ENCODE measurements at regions not wholly inside any gene's neighbourhood (a gene's known extent, or its start where the extent isn't known, plus 50 kb on each side); places are given as distances from the start of the nearest gene placed in this dataset.

DNA sequence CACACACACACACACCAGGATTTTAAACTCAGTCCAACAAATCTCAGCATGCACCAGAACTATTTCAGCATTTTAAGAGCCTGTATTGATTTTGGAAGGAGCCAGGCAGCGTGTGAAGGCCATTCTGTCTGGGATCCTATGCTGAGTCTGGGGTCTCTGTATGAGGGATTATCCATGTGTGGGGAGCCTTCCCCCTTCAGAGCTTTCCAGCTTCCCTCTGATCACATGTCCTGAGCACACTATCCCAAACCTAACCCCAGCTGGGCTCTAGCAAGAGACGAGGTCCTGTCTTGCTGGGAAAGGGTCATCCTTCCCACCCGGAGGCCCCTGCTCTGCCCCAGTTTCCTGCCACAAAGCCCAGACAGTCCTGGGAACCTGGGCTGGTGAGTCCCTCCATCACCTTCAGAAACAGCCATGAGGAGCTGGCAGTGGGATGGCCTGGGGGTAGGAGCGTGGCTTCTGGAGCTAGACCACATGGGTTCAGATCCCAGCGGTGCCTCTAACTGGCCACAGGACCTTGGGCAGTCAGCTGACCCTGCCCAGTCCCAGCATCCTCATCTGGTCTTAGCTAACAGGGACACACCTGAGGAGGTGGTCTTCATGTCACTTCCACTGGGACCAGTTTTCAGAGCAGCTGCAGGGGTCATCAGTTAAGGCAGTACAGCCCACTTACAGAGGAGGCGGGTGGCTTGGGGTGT, 79.6 kb upstream of the RET start:
- H3K27ac ChIP-seq: no peak overlapping the region
- ATAC-seq: no peak
- no peak overlapping the region for H3K4me3 ChIP-seq
- H3K27me3 ChIP-seq (ENCODE audit: low read depth): no peaks in the 10 kb centered on the region
- H3K4me1 ChIP-seq: no peaks in the 10 kb centered on the region
- no peaks in the 10 kb centered on the region for H3K36me3 ChIP-seq
- intact Hi-C loops (cut with DNase I): no loop called here
- H3K9me3 ChIP-seq: no peaks in the 10 kb centered on the region
- TF ChIP-seq, protein P1, sequence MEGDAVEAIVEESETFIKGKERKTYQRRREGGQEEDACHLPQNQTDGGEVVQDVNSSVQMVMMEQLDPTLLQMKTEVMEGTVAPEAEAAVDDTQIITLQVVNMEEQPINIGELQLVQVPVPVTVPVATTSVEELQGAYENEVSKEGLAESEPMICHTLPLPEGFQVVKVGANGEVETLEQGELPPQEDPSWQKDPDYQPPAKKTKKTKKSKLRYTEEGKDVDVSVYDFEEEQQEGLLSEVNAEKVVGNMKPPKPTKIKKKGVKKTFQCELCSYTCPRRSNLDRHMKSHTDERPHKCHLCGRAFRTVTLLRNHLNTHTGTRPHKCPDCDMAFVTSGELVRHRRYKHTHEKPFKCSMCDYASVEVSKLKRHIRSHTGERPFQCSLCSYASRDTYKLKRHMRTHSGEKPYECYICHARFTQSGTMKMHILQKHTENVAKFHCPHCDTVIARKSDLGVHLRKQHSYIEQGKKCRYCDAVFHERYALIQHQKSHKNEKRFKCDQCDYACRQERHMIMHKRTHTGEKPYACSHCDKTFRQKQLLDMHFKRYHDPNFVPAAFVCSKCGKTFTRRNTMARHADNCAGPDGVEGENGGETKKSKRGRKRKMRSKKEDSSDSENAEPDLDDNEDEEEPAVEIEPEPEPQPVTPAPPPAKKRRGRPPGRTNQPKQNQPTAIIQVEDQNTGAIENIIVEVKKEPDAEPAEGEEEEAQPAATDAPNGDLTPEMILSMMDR (IDR thresholded peaks at IDR 0.05): no peak
- no peak for DNase-seq

DNA sequence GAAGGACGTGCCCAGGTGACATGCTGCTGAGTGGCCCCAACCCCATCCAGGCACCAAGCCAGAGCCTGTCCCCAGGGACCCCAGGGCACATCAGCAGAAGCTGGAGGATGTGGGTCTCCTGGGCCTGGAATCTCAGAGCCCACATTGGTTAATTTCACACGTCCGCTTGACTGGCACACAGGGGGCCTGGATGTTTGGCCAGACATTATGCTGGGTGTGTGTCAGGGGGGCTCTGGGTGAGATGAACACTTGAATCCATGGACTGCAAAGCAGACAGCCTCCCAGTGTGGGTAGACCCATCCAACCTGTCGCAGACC, 79.1 kb upstream of the RET start:
- Histone ChIP-seq H3K4me1 (no peaks in the 10 kb centered on the region), H3K27me3 (ENCODE audit: low read depth) (no peaks in the 10 kb centered on the region), H3K9me3 (no peaks in the 10 kb centered on the region), H3K4me3 (no peak overlapping the region), H3K36me3 (no peaks in the 10 kb centered on the region), H3K27ac (no peak overlapping the region)
- intact Hi-C loops (cut with DNase I): no loop called here
- DNase-seq (no peak), ATAC-seq (no peak)
- TF ChIP-seq, protein P1 (IDR thresholded peaks at IDR 0.05): no peak

DNA sequence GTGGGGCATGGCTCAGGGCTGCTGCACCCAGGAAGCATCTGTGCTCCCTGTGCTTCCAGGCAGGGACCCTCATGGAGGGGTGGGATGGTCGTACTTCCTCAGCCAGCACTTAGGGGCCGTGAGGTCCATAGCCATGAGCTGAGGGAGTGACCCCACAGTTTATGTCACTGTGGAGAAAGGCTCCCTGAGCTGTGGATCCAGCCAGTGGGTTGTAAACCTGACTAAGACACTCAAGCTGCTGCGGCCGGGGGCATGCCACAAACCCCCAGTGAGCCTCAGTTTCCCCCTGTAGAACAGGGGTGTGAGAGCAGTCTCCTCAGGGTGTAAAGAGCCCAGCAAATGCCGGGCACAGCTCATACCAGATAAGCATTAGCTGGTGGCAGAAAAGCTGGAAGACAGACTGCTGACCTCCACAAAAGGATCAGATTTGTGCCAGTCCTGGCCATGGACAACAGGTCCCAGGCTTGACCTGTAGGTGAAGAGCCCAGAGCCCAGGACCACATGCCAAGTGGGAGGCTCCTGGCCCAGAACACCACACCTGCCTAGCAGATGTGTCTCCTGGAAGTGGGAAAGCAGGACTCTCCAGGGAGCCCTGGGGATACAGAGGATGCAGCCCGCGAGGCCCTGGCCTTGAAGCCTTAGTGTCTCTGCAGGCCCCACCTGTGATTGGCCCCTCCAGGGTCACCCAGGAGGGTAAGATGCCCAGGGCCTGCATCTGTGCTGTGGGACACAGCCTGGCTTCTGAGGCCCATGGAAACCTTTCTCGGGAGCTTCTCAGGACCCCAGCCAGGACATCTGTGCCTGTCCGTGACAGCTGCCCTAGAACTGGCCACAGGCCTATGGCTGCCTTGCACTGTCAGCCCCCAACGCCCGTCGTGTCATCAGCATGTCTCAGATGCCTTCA, 78.1 kb upstream of the RET start:
- ATAC-seq: no peak
- DNase-seq: peak; percentile 35
- Histone ChIP-seq H3K4me3 (no peak overlapping the region), H3K4me1 (no peaks in the 10 kb centered on the region), H3K27me3 (ENCODE audit: low read depth) (no peaks in the 10 kb centered on the region), H3K36me3 (no peaks in the 10 kb centered on the region), H3K9me3 (no peaks in the 10 kb centered on the region), H3K27ac (no peak overlapping the region)
- intact Hi-C loops (cut with DNase I): no loop called here
- TF ChIP-seq, protein P1 (IDR thresholded peaks at IDR 0.05): no peak

DNA sequence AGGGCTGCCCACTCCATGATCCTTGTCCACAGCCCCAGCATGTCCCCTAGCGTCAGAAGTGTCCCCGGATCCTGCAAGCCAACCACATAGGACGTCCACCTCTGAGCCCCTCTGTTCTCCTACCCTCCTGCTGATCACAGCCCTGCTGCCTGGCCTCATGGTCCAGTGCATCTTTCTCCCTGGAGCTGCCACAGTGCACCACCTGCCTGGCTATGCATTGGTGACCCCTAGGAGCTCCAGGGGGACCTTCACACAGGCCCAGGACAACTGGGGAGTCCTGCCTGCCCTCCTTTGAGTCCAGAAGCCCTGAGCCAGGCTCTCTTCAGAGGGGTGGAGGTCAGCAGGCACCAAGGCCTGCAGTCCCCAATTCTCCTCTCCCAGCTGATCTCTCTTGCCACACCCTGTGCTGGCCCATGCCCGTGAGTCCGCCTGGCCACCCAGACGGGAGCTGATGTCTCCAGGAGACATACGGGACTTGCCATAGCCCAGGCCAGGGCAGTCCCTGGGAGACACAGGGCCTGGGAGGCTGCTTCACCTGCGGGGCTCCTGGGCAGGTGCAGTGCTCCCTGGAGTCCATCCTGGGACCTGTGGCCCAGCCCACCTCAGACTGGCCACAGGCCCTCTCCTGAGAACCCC, 77.4 kb upstream of the RET start:
- DNase-seq: no peak
- TF ChIP-seq, protein P1 (IDR thresholded peaks at IDR 0.05): no peak

DNA sequence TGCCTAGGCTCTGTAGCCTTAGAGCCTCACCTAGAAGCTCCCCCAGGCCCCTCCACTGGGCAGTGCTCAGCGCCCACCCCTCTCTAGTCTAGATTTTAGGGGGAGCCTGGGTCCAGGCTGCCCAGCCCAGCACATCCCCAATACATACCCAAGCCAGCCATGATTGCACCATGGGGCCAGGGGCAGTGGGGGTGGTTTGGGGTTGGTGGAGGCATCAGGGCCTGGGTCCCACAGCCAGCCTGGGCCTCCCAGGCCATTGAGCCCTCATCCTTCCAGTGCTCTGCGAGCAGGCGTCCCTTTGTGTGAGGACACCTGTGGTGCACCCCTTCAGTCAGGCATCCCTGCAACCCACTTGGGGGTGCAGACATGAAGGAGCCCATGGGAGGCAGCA, 76.9 kb upstream of the RET start:
- H3K9me3 ChIP-seq: no peaks in the 10 kb centered on the region
- no peak overlapping the region for H3K27ac ChIP-seq
- H3K36me3 ChIP-seq: no peaks in the 10 kb centered on the region
- intact Hi-C loops (cut with DNase I): no loop called here
- peak; percentile 28 for DNase-seq
- TF ChIP-seq, protein P1 (IDR thresholded peaks at IDR 0.05): no peak
- no peak overlapping the region for H3K4me3 ChIP-seq
- no peaks in the 10 kb centered on the region for H3K4me1 ChIP-seq
- H3K27me3 ChIP-seq (ENCODE audit: low read depth): no peaks in the 10 kb centered on the region
- ATAC-seq: no peak

More for the DNA sequence above, 77.4 kb upstream of the RET start:
- ATAC-seq: peak in 1 of 2 donors; percentile 15
- H3K9me3 ChIP-seq: no peaks in the 10 kb centered on the region
- intact Hi-C loops (cut with DNase I): no loop called here
- H3K4me1 ChIP-seq: no peaks in the 10 kb centered on the region
- no peaks in the 10 kb centered on the region for H3K27me3 ChIP-seq (ENCODE audit: low read depth)
- H3K27ac ChIP-seq: no peak overlapping the region
- no peak overlapping the region for H3K4me3 ChIP-seq
- H3K36me3 ChIP-seq: no peaks in the 10 kb centered on the region

All from lower lobe of right lung (tissue), 2 donors.